ENCODE measurements at regions not wholly inside any gene's neighbourhood (a gene's known extent, or its start where the extent isn't known, plus 50 kb on each side); places are given as distances from the start of the nearest gene placed in this dataset.

DNA sequence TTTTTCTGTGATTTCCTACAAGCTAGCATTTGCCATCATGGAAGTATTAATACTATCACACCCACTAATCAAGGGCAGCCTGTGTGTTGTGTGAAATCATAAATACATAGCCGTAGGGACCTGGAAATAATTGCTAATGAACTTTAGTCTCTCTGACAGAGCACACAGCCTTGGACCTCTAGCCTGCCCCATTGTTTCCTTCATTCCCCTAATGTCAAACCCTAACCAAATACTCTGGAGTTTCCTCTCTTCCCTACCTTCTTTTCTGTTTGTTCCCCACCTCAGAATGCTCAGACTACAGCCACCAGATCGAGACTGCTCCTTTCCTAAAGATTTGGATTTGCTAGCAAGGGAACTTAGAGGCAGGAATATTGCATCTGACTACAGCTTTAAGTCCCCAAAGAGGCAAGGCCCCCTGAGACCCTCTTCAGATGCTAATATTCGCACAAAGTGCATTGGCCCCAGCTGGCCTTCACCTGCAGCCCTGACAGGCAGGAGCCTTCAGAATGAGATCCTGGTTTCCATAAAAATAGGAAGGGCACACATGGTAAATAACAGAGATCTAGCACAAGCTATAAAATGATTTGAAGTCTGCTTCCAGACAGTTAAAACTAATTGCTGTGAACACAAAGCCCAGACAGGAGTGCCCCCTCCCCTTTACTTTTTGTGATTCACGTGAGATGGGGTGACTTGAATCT, 279.2 kb upstream of the DCC start:
- TF ChIP-seq, protein P1, sequence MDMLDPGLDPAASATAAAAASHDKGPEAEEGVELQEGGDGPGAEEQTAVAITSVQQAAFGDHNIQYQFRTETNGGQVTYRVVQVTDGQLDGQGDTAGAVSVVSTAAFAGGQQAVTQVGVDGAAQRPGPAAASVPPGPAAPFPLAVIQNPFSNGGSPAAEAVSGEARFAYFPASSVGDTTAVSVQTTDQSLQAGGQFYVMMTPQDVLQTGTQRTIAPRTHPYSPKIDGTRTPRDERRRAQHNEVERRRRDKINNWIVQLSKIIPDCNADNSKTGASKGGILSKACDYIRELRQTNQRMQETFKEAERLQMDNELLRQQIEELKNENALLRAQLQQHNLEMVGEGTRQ (IDR thresholded peaks at IDR 0.05; ENCODE audit: borderline replicate concordance, low read depth, low read length) = no peak
- TF ChIP-seq, protein P2, sequence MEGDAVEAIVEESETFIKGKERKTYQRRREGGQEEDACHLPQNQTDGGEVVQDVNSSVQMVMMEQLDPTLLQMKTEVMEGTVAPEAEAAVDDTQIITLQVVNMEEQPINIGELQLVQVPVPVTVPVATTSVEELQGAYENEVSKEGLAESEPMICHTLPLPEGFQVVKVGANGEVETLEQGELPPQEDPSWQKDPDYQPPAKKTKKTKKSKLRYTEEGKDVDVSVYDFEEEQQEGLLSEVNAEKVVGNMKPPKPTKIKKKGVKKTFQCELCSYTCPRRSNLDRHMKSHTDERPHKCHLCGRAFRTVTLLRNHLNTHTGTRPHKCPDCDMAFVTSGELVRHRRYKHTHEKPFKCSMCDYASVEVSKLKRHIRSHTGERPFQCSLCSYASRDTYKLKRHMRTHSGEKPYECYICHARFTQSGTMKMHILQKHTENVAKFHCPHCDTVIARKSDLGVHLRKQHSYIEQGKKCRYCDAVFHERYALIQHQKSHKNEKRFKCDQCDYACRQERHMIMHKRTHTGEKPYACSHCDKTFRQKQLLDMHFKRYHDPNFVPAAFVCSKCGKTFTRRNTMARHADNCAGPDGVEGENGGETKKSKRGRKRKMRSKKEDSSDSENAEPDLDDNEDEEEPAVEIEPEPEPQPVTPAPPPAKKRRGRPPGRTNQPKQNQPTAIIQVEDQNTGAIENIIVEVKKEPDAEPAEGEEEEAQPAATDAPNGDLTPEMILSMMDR (IDR thresholded peaks at IDR 0.05) = no peak
- no peak for TF ChIP-seq YY1 (IDR thresholded peaks at IDR 0.05; ENCODE audit: low read depth)
- TF ChIP-seq EP300 (IDR thresholded peaks at IDR 0.05; ENCODE audit: borderline replicate concordance in 1 of 2, low read depth in 1 of 2, low read length in 1 of 2) = no peak
- no peak for TF ChIP-seq JUND (IDR thresholded peaks at IDR 0.05)
- no peak for TF ChIP-seq RAD21 (IDR thresholded peaks at IDR 0.05; ENCODE audit: low read length)
- TF ChIP-seq, protein P3, sequence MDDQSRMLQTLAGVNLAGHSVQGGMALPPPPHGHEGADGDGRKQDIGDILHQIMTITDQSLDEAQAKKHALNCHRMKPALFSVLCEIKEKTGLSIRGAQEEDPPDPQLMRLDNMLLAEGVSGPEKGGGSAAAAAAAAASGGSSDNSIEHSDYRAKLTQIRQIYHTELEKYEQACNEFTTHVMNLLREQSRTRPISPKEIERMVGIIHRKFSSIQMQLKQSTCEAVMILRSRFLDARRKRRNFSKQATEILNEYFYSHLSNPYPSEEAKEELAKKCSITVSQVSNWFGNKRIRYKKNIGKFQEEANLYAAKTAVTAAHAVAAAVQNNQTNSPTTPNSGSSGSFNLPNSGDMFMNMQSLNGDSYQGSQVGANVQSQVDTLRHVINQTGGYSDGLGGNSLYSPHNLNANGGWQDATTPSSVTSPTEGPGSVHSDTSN (IDR thresholded peaks at IDR 0.05) = no peak
- TF ChIP-seq EZH2phosphoT487 (IDR thresholded peaks at IDR 0.05; ENCODE audit: borderline replicate concordance, low read depth) = no peak
- TF ChIP-seq, protein P4, sequence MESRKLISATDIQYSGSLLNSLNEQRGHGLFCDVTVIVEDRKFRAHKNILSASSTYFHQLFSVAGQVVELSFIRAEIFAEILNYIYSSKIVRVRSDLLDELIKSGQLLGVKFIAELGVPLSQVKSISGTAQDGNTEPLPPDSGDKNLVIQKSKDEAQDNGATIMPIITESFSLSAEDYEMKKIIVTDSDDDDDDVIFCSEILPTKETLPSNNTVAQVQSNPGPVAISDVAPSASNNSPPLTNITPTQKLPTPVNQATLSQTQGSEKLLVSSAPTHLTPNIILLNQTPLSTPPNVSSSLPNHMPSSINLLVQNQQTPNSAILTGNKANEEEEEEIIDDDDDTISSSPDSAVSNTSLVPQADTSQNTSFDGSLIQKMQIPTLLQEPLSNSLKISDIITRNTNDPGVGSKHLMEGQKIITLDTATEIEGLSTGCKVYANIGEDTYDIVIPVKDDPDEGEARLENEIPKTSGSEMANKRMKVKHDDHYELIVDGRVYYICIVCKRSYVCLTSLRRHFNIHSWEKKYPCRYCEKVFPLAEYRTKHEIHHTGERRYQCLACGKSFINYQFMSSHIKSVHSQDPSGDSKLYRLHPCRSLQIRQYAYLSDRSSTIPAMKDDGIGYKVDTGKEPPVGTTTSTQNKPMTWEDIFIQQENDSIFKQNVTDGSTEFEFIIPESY (IDR thresholded peaks at IDR 0.05; ENCODE audit: borderline replicate concordance, low read depth) = no peak
- no peak for TF ChIP-seq NRF1 (IDR thresholded peaks at IDR 0.05; ENCODE audit: low read depth, low read length)
- no peak for TF ChIP-seq NFIC (IDR thresholded peaks at IDR 0.05; ENCODE audit: borderline replicate concordance)
- no peak for TF ChIP-seq POLR2AphosphoS5 (IDR thresholded peaks at IDR 0.05; ENCODE audit: low read depth, low read length)

All from SK-N-SH (cell line).